ENCODE measurements at regions not wholly inside any gene's neighbourhood (a gene's known extent, or its start where the extent isn't known, plus 50 kb on each side); places are given as distances from the start of the nearest gene placed in this dataset.

GRCh38 chr1:101732261-101732660 is 264.5 kb downstream of the OLFM3 start:
- DNase-seq = no peak
- intact Hi-C loops (cut with DNase I) = no loop called here

DNA sequence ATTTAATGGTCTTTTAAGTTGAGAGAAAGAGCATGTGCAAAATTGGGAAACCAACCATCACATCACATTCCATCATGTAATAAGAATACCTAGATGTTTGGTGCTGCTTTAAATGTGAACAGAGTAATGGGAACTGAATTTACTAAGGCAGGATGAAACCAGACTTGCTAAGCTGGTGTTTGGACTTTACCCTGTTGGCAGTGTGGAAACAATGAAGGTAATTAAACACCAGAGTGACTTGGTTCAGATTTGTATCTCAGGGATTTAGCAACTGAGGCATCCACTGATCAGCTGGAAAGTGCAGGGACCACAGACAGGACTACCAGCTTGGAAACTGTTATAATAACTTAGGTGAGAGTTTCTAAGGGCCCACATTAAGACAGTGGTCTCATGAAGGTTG is 263.4 kb downstream of the OLFM3 start:
- intact Hi-C loops (cut with DNase I) = no loop called here
- DNase-seq = no peak

- no peak for DNase-seq
- intact Hi-C loops (cut with DNase I) = no loop called here
Observed at GRCh38 chr1:101738475-101738874, 258.3 kb downstream of the OLFM3 start.

DNA sequence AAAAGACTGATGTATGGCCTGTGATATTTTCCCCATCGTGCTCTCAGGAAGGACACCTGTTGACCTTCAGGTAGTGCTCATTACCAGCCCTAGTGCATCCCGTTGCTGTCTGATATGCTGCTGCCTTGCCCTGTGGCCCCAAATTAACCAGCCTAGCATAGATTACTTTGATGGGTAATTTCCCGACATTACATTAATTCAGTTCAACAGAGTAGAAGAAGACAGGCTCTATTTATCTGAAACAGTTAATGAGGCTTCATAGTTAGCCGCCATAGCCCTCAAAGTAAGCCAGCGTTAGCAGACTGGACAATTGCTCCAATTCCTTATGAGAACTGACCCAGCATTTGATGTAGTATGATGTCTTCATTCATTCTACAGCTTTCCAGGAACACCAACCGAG is 257.6 kb downstream of the OLFM3 start:
- intact Hi-C loops (cut with DNase I) = no loop called here
- DNase-seq = no peak

GRCh38 chr1:101739826-101740330 is 256.8 kb downstream of the OLFM3 start:
- intact Hi-C loops (cut with DNase I) = no loop called here

DNA sequence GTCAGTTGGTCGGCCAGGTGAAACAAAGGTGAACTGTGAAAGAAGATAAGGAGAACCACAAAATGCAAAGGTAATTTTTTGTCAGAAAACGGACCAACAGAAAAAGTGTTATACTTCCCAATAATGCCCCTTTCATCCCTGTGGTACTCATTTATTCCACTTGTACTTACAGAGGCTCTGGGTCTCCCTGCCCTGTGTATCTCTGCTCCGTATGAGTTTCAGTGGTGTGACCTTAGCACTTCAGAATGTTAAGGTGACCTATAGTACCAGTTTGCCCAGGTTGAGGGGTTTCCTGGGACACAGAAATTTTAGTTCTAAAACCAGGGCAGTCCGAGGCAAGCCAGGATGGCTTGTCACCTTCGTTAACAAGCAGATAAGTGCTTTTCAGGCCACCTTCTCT is 254.8 kb downstream of the OLFM3 start:
- no peak for DNase-seq
- intact Hi-C loops (cut with DNase I) = no loop called here

More at GRCh38 chr1:101739826-101740330, 256.8 kb downstream of the OLFM3 start:
- DNase-seq = no peak

DNA sequence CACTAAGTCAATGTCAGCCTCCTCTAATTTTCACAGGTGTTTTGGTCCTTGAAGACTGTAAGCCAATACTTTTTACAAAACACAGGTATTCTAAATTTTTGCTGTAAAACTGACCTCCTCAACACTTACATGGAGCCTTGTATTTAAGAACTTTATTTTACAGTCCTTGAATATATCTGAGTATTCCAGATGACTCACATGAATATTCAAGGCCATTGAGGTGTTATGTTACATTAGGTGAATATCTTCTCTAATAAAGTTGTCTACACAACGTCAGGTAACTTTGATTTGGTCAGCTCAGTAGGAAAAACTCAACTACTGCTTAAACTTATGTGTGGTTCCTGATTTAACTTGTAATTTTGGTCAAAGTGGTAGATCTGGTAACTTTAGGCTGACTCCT is 254.2 kb downstream of the OLFM3 start:
- intact Hi-C loops (cut with DNase I) = no loop called here
- no peak for DNase-seq

GRCh38 chr1:101745551-101746270 is 251.0 kb downstream of the OLFM3 start:
- no peak for DNase-seq
- intact Hi-C loops (cut with DNase I) = no loop called here

DNA sequence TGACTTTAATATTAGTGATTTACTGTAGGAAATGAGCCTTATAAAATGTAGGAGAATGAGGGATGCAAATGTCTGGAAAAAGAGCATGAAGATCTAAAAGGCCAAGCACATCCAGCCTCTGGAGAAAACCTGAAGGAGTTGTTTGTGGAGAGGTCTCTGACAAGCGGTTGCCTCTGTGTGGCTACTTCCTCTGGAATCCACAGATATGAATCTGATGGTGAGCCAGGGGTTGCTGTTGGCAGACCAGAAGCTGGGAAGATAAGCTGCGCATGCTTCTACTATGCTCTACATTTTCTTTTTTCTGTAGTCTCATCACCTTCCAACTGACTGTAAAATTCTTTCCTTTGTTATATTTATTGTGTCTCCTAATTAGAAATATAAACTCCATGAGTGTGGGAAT is 248.6 kb downstream of the OLFM3 start:
- intact Hi-C loops (cut with DNase I) = no loop called here

More for the DNA sequence above, 248.6 kb downstream of the OLFM3 start:
- no peak for DNase-seq

All from head of caudate nucleus (tissue), 42 donors.